ENCODE measurements at regions not wholly inside any gene's neighbourhood (a gene's known extent, or its start where the extent isn't known, plus 50 kb on each side); places are given as distances from the start of the nearest gene placed in this dataset.
"Not testable (repeated sequence)": the region's sequence is repeated elsewhere in the genome, so short reads cannot be mapped to it uniquely, and the experiment has no call there.

- DNase-seq (ENCODE audit: low read depth, low spot score), result no peak
- in situ Hi-C loops (cut with HindIII; ENCODE audit: low pct_unique_long_range_greater_than_20kb, low sequenced_read_pairs), result no loop called here
These were observed 225.2 kb downstream of the ZWINT start for GRCh38 chr10:56135828-56136227.

- in situ Hi-C loops (cut with HindIII; ENCODE audit: low pct_unique_long_range_greater_than_20kb, low sequenced_read_pairs), result no loop called here
- DNase-seq (ENCODE audit: low read depth, low spot score), result no peak
These were observed 237.8 kb downstream of the ZWINT start for GRCh38 chr10:56123247-56123646.

GRCh38 chr10:56116684-56117083, 244.4 kb downstream of the ZWINT start:
- peak; percentile 33 for DNase-seq (ENCODE audit: low read depth, low spot score)

GRCh38 chr10:56109454-56109853, 251.6 kb downstream of the ZWINT start:
- in situ Hi-C loops (cut with HindIII; ENCODE audit: low pct_unique_long_range_greater_than_20kb, low sequenced_read_pairs), result no loop called here
- DNase-seq (ENCODE audit: low read depth, low spot score), result no peak

More at GRCh38 chr10:56116684-56117083, 244.4 kb downstream of the ZWINT start:
- in situ Hi-C loops (cut with HindIII; ENCODE audit: low pct_unique_long_range_greater_than_20kb, low sequenced_read_pairs), result no loop called here

- in situ Hi-C loops (cut with HindIII; ENCODE audit: low pct_unique_long_range_greater_than_20kb, low sequenced_read_pairs), result no loop called here
- no peak for DNase-seq (ENCODE audit: low read depth, low spot score)
These were observed 256.1 kb downstream of the ZWINT start for GRCh38 chr10:56104923-56105322.

GRCh38 chr10:56104487-56104886, 256.6 kb downstream of the ZWINT start:
- in situ Hi-C loops (cut with HindIII; ENCODE audit: low pct_unique_long_range_greater_than_20kb, low sequenced_read_pairs), result no loop called here
- no peak for DNase-seq (ENCODE audit: low read depth, low spot score)

- DNase-seq (ENCODE audit: low read depth, low spot score), result no peak
- in situ Hi-C loops (cut with HindIII; ENCODE audit: low pct_unique_long_range_greater_than_20kb, low sequenced_read_pairs), result no loop called here
These were observed 264.9 kb downstream of the ZWINT start for GRCh38 chr10:56096226-56096517.

- in situ Hi-C loops (cut with HindIII; ENCODE audit: low pct_unique_long_range_greater_than_20kb, low sequenced_read_pairs), result no loop called here
These were observed 265.4 kb downstream of the ZWINT start for GRCh38 chr10:56095506-56096225.

GRCh38 chr10:56093645-56094044, 267.4 kb downstream of the ZWINT start:
- DNase-seq (ENCODE audit: low read depth, low spot score); in situ Hi-C loops (cut with HindIII; ENCODE audit: low pct_unique_long_range_greater_than_20kb, low sequenced_read_pairs): not testable (repeated sequence)

More at GRCh38 chr10:56095506-56096225, 265.4 kb downstream of the ZWINT start:
- no peak for DNase-seq (ENCODE audit: low read depth, low spot score)

- in situ Hi-C loops (cut with HindIII; ENCODE audit: low pct_unique_long_range_greater_than_20kb, low sequenced_read_pairs), result no loop called here
- no peak for DNase-seq (ENCODE audit: low read depth, low spot score)
These were observed 269.2 kb downstream of the ZWINT start for GRCh38 chr10:56091872-56092271.

- in situ Hi-C loops (cut with HindIII; ENCODE audit: low pct_unique_long_range_greater_than_20kb, low sequenced_read_pairs), result no loop called here
- DNase-seq (ENCODE audit: low read depth, low spot score), result no peak
These were observed 270.0 kb downstream of the ZWINT start for GRCh38 chr10:56090914-56091540.

- in situ Hi-C loops (cut with HindIII; ENCODE audit: low pct_unique_long_range_greater_than_20kb, low sequenced_read_pairs), result no loop called here
These were observed 275.5 kb downstream of the ZWINT start for GRCh38 chr10:56085406-56086122.

GRCh38 chr10:56082169-56082568, 278.9 kb downstream of the ZWINT start:
- in situ Hi-C loops (cut with HindIII; ENCODE audit: low pct_unique_long_range_greater_than_20kb, low sequenced_read_pairs), result no loop called here

More at GRCh38 chr10:56085406-56086122, 275.5 kb downstream of the ZWINT start:
- DNase-seq (ENCODE audit: low read depth, low spot score), result no peak

GRCh38 chr10:56068473-56069263, 292.4 kb downstream of the ZWINT start:
- in situ Hi-C loops (cut with HindIII; ENCODE audit: low pct_unique_long_range_greater_than_20kb, low sequenced_read_pairs), result no loop called here
- DNase-seq (ENCODE audit: low read depth, low spot score), result no peak

More at GRCh38 chr10:56082169-56082568, 278.9 kb downstream of the ZWINT start:
- DNase-seq (ENCODE audit: low read depth, low spot score), result no peak

- in situ Hi-C loops (cut with HindIII; ENCODE audit: low pct_unique_long_range_greater_than_20kb, low sequenced_read_pairs), result no loop called here
- no peak for DNase-seq (ENCODE audit: low read depth, low spot score)
These were observed 293.0 kb downstream of the ZWINT start for GRCh38 chr10:56068040-56068439.

- no peak for DNase-seq (ENCODE audit: low read depth, low spot score)
- in situ Hi-C loops (cut with HindIII; ENCODE audit: low pct_unique_long_range_greater_than_20kb, low sequenced_read_pairs), result no loop called here
These were observed 297.4 kb downstream of the ZWINT start for GRCh38 chr10:56063642-56064041.

GRCh38 chr10:56057860-56058259, 303.2 kb downstream of the ZWINT start:
- in situ Hi-C loops (cut with HindIII; ENCODE audit: low pct_unique_long_range_greater_than_20kb, low sequenced_read_pairs), result no loop called here
- DNase-seq (ENCODE audit: low read depth, low spot score), result no peak

GRCh38 chr10:56035489-56035888, 325.6 kb downstream of the ZWINT start:
- in situ Hi-C loops (cut with HindIII; ENCODE audit: low pct_unique_long_range_greater_than_20kb, low sequenced_read_pairs), result no loop called here
- peak; percentile 55 for DNase-seq (ENCODE audit: low read depth, low spot score)

Data from SK-MEL-5 (cell line).